NCI-H460 (cell line): ENCODE measurements at regions not wholly inside any gene's neighbourhood (a gene's known extent, or its start where the extent isn't known, plus 50 kb on each side); places are given as distances from the start of the nearest gene placed in this dataset.
"Not testable (repeated sequence)": the region's sequence is repeated elsewhere in the genome, so short reads cannot be mapped to it uniquely, and the experiment has no call there.

Experiments used
- DNase-seq: peaks from one replicate; pipeline ENCODE4 v3.0.0-alpha.2; 2016; ENCODE audit warnings: low read depth; ENCODE audit errors: extremely low read depth

DNA sequence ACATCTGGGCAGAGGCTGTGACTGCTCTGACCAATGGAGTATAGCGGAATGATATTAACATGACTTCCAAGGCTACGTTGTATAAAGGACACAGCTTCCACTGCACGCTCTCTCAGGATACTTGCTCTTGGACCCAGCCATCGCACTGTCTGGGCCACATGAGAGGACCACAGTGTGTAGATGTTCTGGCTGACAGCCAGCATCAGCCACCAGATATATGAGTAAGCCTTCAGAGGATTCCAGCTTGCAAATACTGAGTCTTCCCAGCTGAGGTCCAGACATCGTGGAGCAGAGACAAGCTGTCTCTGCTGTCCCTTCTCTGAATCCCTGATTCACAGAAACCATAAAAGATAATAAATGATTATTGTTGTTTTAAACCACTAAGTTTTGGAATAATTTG is 146.8 kb upstream of the USP9X start:
- DNase-seq = no peak

DNA sequence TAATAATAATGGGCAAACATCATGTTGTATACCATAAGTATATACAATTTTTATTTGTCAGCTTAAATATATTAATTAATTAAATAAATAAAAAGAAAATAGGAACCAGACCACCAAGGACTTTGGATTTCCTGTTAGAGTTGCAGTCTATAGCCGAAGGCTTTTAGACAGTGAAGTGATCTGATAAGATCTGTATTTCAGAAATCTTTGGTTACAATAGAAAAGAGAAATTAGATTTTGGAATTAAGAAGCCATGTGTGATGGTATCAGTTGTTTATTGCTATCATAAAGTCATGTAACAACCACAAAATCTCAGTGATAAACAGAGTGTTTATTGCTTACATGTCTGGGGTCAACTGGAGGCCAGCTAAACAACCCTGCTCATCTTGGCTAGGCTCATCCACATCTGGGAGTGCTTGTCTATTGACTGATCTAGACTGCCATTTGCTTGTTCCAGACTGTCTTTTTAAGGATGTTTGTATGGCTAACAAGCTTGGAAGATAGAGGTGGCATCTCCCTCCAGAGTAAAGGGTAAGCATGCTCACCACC is 142.1 kb upstream of the USP9X start:
- DNase-seq = no peak

DNA sequence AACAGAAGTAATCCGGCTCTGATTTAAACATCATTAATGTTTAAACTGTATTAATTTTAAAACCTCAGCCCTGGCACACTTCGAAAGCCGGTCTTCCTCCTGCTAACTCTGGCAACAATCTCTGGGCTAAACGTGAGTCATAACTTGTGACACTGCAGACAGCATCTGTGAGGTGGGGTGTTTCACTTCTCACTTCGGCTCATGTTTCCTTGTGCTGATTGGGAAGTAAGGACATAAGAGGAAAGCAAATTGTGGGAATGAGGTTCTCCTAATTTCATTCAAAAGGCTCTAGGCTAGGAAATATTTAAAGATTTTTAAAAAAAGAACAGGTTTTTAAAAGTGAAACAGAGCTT is 139.9 kb upstream of the USP9X start:
- DNase-seq = peak; percentile 60

DNA sequence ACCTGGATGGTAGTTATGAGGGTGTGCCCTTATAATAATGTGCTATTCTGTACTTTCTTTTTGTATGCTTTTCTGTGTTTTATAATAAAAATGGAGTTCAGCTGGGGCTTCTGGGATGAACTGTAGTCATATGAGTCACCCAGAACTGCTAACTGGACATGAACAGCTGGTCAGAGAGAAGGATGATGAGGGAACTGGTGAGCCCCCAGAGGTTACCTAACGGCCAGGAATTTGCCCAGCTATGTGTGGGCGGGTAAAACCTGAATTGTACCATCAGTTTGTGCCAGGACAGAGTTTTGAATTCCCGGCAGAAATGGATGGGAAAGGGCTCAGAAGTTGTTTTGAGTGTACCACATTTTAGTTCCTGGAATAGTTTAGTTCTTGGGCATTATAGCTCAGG is 138.0 kb upstream of the USP9X start:
- DNase-seq = no peak

DNA sequence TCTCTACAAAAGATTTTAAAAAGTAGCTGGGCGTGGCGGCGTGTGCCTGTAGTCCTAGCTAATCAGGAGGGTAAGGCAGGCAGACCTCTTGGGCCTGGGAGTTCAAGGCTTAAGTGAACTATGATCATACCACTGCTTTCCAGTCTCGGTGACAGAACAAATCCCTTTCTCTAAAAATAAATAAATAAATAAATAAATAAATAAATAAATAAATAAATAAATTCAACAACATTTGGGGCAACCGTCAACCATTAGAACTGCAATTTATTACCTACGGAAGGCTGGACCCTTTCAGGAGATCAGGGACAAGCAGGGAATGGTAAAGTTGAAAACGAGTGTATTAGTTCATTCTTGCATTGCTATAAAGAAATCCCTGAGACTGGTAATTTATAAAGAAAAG is 136.2 kb upstream of the USP9X start:
- no peak for DNase-seq

DNA sequence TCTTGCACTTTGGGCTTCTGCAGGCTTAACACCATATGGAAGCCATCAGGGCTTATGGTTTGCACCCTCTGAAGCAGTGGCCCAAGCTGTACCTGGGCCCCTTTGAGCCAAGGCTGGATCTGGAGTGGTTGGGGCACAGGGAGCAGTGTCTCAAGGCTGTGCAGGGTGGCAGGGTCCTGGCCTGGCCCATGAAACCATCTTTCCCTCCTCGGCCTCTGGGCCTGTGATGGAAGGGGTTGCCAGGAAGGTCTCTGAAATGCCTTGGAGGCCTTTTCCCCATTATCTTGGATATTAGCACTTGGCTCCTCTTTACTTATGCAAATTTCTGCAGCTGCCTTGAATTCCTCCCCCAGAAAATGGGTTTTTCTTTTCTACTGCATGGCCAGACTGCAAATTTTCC is 134.7 kb upstream of the USP9X start:
- DNase-seq = no peak

DNA sequence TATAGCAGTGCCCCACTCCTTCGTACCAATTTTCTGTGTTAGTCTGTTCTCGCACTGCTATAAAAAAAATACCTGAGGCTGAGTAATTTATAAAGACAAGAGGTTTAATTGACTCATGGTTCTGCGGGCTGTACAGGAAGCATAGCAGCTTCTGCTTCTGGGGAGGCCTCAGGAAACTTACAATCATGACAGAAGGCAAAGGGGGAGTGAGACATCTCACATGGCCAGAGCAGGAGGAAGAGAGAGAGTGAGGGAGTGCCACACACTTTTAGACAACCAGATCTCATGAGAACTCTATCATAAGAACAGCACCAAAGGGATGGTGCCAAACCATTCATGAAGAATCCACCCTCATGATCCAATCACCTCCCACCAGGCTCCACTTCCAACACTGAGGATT is 133.8 kb upstream of the USP9X start:
- not testable (repeated sequence) for DNase-seq

DNA sequence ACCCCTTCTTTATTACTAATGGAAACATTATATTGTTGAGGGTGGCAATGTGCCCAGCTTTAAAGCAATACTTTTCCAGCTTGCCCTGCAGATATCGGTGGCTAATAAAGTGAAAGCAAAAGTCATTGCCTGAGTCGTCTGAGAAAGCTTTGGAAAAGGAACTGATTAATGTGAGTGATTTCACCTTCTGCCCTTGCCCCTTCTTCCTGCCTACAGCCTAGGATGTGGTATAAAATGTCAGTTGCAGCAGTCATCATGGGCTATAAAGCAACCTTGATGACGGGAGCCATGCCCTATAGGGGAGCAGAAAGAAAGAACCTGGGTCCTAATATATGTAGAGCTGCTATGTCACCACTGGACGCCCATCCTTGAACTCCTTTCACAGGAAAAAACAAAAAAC is 132.4 kb upstream of the USP9X start:
- DNase-seq = no peak

DNA sequence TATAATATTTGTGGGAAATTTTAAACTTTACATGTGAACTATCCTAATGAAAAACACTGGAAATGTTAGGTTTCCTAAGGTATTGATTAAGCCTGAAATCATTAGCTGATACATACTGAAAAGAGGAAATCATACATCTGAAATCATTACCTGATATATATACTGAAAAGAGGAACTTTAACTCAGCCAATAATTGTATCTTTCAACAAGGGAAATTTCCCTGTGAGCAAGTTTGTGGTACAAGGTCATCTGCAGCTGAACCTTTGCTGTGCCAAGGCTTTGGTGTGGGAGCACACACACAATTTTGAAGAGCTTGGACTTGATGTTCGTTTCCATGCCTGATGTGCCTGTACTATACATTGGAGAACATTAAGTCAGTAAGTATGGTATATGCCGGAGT is 131.9 kb upstream of the USP9X start:
- DNase-seq = no peak

DNA sequence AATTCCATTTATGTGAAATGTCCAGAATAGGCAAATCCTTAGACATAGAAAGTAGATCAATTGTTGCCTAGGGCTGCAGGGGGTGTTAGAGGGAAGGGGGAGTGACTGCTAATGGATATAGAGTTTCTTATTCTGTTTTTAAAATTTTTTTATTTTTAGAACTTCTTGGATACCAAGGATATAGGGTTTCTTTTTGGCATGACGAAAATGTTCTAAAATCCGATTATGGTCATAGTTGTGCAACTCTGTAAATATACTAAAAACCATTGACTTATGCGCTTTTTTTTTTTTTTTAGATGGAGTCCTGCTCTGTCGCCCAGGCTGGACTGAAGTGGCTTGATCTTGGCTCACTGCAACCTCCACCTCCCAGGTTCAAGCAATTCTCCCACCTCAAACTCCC is 125.2 kb upstream of the USP9X start:
- DNase-seq = no peak

DNA sequence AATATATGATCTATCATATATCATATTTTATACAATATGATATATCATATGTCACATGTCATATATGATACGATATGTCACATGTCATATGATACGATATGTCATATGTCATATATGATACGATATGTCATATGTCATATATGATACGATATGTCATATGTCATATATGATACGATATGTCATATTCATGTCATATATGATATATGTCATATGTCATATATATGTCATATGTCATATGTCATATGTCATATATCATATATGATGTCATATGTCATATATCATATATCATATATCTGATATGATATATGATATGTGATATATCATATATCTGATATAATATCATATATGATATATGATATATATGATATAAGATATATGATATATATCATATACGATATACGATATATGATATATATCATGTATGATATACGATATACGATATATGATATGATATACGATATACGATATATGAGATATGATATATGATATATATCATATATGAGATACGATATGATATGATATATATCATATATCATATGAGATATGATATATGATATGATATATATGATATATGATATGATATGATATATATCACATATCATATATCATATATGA is 122.3 kb upstream of the USP9X start:
- DNase-seq = no peak

DNA sequence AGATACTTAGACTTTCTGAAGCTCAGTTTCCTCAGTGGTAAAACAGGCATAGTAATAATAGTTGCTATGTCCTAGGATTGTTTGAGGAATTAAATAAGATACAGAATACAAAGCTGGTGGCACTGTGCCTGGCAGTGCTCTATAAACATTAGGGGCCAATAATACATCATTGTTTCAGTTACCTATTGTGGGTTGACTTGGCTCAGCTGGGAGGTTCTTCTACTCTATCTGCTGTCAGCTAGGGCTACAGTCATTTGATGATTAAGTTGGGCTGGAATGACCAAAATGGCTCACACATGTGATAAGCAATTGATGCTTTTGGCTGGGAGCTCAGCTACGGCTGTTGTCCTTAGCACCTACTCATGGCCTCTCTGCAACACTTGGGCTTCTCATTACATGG is 121.2 kb upstream of the USP9X start:
- DNase-seq = no peak

DNA sequence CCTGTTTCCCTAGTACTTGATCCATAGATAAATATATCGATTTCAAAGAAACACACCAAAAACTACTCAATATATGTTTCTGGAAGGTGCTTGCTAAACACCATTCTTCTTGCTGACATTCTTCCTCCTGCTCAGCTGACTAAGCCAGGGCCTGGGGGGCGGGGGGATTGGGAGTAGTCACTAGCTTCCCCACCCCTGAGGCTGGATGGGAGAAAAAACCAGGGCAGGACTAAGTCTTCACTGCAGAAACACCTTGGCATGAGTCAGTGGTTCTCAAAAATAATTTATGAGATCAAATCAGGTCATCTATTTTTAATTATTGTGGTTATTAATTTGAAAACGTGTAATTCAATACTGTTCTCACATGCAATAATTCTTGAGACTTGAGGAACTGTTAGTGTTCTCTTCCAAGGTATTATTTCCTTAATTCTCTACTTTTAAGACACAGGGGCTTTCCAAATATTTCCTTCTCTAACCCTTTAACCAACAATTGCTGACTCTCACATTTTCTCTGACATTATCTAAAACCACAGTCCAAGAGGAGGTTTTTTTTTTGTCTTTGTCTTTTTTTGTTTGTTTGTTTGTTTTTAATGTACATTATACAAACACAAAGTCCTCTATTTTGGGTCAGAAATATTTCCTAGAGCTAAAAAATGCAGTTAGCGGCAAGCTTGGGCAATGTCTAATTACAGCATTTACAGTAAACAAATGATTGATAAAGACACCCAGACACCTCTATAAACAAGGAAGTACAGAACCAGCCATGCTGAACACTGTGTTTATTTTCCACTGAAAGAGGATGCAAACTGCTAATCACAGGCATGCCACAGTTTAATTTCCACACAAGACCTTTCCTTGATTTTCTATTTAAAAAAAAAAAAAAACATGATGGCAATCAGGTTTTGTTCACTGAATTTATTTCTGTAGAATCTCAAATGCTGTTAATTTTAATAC is 120.3 kb upstream of the USP9X start:
- DNase-seq = no peak

DNA sequence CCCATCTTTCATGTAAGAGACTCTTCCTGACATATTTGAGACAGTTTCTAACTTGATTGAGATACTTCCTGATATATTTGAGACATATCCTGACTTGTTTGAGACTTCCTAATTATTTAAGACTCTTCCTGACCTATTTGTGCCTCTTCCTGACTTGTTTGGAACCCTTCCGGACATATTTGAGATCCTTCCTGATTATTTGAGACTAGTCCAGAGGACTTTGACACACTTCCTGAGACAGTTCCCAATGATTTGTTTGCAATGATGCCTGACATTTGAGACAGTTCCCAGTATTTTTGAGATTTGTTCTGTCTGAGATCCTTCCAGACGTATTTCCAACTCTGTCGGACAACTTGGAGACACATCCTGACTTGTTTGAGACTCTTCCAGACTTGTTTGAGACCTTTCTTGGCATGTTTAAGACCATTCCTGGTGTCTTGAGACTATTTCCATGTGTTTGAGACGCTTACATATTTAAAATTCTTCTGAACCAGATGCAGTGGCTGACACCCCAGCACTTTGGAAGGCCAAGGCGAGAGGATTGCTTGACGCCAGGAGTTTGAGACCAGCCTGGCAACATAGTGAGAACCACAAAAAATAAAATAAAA is 118.9 kb upstream of the USP9X start:
- no peak for DNase-seq

DNA sequence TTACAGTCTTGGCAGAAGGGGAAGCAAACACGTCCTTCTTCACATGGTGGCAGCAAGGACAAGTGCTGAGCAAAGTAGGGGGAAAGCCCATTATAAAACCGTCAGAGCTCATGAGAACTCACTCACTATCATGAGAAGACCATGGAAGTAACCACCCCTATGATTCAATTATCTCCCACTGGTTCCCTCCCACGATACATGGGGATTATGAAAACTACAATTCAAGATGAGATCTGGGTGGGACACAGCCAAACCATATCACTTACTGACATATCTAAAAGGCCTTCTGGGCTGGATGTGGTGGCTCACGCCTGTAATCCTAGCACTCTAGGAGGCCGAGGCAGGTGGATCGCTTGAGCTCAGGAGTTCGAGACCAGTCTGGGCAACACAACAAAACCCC is 117.1 kb upstream of the USP9X start:
- DNase-seq = no peak

DNA sequence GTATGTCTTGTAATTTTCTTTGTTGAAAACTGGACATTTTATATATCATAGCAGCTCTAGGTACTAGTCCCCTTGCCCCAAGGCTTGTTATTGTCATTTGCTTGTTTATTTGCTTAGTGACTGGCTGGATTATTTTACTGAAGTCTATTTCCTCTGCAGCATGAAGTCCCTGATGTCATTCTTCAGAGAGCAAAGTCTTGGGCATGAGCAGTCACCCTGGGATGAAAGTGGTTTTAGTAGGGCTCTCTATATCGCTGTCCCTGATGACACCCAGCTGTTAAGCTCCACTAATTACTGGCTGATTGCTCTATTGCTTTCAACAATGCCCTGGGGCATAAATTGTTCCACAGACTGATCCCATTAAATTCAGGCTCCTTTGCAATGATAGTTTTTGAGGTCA is 113.5 kb upstream of the USP9X start:
- peak; percentile 7 for DNase-seq

DNA sequence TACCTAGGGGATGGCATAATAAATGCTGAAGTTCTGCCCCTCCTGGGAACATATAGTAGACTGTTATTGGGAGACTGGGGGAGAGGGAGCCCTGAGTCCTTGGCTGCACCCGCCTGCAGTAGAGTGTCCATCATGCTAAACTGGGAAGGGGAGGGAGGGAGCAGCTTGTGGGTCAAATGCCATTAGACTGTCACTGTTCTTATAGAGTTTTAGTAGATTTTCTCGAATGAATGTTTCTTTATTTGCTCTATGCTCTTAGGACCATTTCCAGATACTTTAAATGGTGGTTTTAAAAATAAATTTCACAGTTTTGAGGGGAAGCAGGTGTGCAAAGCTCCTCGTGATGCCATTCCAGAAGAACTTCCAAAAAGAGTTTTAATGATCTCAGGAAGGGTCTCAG is 111.6 kb upstream of the USP9X start:
- no peak for DNase-seq

DNA sequence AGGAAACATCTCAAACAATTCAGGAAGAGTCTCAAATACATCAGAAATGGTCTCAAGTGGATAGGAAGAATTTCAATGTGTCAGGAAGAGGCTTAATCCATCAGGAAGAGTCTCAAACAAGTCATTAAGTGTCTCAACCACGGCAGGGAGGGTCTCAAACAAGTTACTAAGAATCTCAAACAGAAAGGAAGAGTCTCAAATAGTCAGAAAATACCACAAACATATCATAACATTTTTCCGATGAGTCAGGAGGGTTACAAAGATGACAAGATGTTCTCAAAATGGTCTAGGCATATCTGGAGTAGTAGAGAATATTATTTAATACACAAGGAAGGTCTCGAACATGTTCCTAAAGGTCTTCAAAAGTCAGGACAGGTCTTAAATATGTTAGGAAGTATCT is 109.3 kb upstream of the USP9X start:
- DNase-seq = no peak

DNA sequence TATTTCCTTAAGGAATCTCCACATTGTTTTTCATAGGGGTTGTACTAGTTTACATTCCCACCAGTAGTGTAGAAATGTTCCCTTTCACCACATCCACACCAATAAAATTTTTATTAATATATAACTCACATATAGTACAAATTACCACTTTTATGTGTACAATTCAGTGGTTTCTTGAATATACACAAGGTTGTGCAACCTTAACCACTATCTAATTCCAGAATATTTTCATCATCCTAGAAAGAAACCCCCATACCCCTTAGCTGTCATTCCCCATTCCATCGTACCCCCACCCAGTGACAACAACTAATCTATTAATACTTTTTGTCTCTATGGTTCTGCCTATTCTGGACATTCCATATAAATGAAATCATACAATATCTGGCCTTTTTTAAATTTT is 108.3 kb upstream of the USP9X start:
- DNase-seq = no peak

DNA sequence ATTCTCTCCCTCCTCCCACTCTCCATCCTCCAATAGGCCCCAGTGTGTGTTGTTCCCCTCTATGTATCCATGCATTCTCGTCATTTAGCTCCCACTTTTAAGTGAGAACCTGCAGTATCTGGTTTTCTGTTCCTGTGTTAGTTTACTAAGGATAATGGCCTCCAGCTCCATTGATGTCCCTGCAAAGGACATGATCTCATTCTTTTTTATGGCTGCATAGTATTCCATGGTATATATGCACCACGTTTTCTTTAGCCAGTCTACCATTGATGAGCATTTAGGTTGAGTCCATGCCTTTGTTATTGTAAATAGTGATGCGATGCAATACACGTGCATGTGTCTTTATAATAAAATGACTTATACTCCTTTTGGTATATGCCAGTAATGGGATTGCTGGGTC is 100.3 kb upstream of the USP9X start:
- DNase-seq = no peak

DNA sequence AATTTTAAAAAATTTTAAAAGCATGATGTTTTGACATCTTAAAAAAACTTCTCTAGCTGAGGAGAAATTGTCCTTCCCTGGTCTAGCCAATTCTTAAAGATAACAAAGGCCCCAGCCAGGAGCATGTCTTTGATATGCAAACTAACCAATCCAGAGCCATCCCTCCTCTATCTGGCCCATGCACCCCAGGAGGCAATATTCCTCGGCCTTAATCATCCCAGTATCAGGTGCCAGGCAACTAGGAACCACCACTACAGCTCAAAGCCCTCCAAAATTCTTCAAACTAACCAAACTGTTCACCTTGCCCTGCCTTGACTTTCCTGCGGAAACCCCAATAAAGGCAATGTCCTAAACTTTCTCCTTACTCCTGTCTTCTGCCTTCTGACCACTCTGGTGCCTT is 97.8 kb upstream of the USP9X start:
- DNase-seq = no peak

DNA sequence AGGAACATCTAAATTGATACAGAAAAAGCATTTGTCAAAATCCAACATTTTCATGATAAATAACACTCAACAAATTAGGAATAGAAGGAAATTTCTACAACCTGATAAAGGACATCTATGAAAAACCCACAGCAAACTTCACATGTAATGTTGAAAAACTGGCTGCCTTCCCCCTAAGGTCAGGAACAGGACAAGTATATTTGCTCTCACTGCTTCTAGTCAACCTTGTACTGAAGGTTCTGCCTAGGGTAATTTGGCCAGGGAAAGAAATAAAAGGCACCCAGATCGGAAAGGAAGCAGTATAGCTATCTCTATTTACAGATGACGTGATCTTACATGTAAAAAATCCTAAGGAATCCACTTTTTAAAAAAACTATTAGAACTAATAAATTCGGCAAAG is 97.1 kb upstream of the USP9X start:
- no peak for DNase-seq
